ENCODE measurements at regions not wholly inside any gene's neighbourhood (a gene's known extent, or its start where the extent isn't known, plus 50 kb on each side); places are given as distances from the start of the nearest gene placed in this dataset.

- H3K27me3 Mint-ChIP-seq (ENCODE audit: low read depth) = no peaks in the 10 kb centered on the region; the same call in 1 of the 2 replicates
- no peak overlapping the region for H2BK12ac ChIP-seq (ENCODE audit: insufficient read length, low read depth, low read length)
- no peak for DNase-seq
- no peak overlapping the region for H3K4me3 Mint-ChIP-seq
- H3K4me1 ChIP-seq (ENCODE audit: insufficient read depth, low read length) = no peaks in the 10 kb centered on the region
- no peak overlapping the region for H3K9ac ChIP-seq (ENCODE audit: extremely low read depth, insufficient read length, low read length)
- no peak overlapping the region for H3K56ac ChIP-seq (ENCODE audit: insufficient read length, low read depth, low read length)
- no peak for TF ChIP-seq CTCF (conservative IDR thresholded peaks at IDR 0.05)
- H3K27ac ChIP-seq (ENCODE audit: insufficient read length, low read depth, low read length) = no peak overlapping the region
- no peak overlapping the region for H2AFZ ChIP-seq (ENCODE audit: low read length)
- no peak overlapping the region for H2AK5ac ChIP-seq (ENCODE audit: insufficient read length, low read length)
- no peaks in the 10 kb centered on the region for H3K79me2 ChIP-seq (ENCODE audit: insufficient read depth, low read length)
- no peak overlapping the region for H4K5ac ChIP-seq (ENCODE audit: insufficient read length, low read depth, low read length)
- H2BK15ac ChIP-seq (ENCODE audit: low read depth, low read length) = no peak overlapping the region
- H3K27ac Mint-ChIP-seq = no peak overlapping the region
- no peak overlapping the region for H3K4ac ChIP-seq (ENCODE audit: low read depth, low read length)
- no peak overlapping the region for H3K18ac ChIP-seq (ENCODE audit: insufficient read length, low read depth, low read length)
- H3T11ph ChIP-seq (ENCODE audit: low read length) = no peak overlapping the region
- no peak overlapping the region for H3K4me2 ChIP-seq (ENCODE audit: insufficient read depth, insufficient read length, low read length)
- H3K9me3 Mint-ChIP-seq = peaks cover 30 to 33% of the 10 kb centered on the region in 2 experiments
- H3K23ac ChIP-seq (ENCODE audit: insufficient read length, low read depth, low read length) = no peak overlapping the region
- H3K4me1 Mint-ChIP-seq = no peaks in the 10 kb centered on the region
- peaks cover 31% of the 10 kb centered on the region for H3K9me3 ChIP-seq (ENCODE audit: control insufficient read depth, low read depth, low read length)
- H3K14ac ChIP-seq (ENCODE audit: insufficient read depth, low read length) = no peak overlapping the region
- WGBS (ENCODE audit: extremely low coverage, insufficient read length, low lambda C conversion rate) = no CpG with 5 or more reads among the region's 2 CpGs
- H3K36me3 Mint-ChIP-seq (ENCODE audit: insufficient read depth in 1 of 3, low read depth in 3 of 3) = peaks cover 41 to 63% (median 56%) of the 10 kb centered on the region in 3 experiments
- H3K23me2 ChIP-seq (ENCODE audit: insufficient read length, low read depth, low read length, poor library complexity, severe bottlenecking) = no peaks in the 10 kb centered on the region
- H2BK5ac ChIP-seq (ENCODE audit: insufficient read length, low read length) = no peak overlapping the region
- no peaks in the 10 kb centered on the region for H3K27me3 ChIP-seq (ENCODE audit: insufficient read depth, low read length)
- no peak overlapping the region for H4K8ac ChIP-seq (replicated peaks; ENCODE audit: insufficient read length, low read depth, low read length)
- H4K91ac ChIP-seq (ENCODE audit: insufficient read length, low read depth, low read length) = no peak overlapping the region
- H2BK120ac ChIP-seq (ENCODE audit: low read depth, low read length, poor library complexity, severe bottlenecking) = no peak overlapping the region
- H4K20me1 ChIP-seq (ENCODE audit: control insufficient read depth, insufficient read depth, insufficient read length) = no peaks in the 10 kb centered on the region
- no peaks in the 10 kb centered on the region for H3K79me1 ChIP-seq (ENCODE audit: insufficient read depth, low read depth, low read length, poor library complexity, severe bottlenecking)
- H2BK20ac ChIP-seq (ENCODE audit: low read depth, low read length, poor library complexity, severe bottlenecking) = no peak overlapping the region
Observed at GRCh38 chr6:144443157-144443556, 158.0 kb downstream of the UTRN start.

Data from H9 (cell line).